ENCODE measurements at regions not wholly inside any gene's neighbourhood (a gene's known extent, or its start where the extent isn't known, plus 50 kb on each side); places are given as distances from the start of the nearest gene placed in this dataset.

DNA sequence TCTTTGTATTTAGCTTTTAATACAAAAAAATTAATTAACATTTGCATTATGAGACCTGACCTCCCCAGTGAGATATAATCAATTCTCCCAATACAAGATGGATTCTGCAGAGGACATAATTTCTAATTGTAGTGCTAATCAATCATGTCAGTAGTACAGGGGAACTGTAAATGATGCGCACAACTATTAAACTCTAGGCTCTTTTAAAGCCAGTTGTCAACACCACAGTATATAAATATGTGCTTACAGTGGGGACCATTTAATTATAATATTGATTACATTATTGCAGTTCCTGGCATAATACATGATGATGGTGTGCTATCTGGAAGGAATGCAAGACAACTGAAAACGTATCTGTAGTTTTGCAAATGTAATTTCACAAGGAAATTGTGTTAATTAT is 285.6 kb upstream of the EPHA4 start (continued):
- TF ChIP-seq, protein P1, sequence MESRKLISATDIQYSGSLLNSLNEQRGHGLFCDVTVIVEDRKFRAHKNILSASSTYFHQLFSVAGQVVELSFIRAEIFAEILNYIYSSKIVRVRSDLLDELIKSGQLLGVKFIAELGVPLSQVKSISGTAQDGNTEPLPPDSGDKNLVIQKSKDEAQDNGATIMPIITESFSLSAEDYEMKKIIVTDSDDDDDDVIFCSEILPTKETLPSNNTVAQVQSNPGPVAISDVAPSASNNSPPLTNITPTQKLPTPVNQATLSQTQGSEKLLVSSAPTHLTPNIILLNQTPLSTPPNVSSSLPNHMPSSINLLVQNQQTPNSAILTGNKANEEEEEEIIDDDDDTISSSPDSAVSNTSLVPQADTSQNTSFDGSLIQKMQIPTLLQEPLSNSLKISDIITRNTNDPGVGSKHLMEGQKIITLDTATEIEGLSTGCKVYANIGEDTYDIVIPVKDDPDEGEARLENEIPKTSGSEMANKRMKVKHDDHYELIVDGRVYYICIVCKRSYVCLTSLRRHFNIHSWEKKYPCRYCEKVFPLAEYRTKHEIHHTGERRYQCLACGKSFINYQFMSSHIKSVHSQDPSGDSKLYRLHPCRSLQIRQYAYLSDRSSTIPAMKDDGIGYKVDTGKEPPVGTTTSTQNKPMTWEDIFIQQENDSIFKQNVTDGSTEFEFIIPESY (IDR thresholded peaks at IDR 0.05; ENCODE audit: extremely low read depth, insufficient replicate concordance, low read length) = no peak
- TF ChIP-seq CBX3 (IDR thresholded peaks at IDR 0.05; ENCODE audit: low read depth) = no peak
- no peak for TF ChIP-seq SRF (IDR thresholded peaks at IDR 0.05; ENCODE audit: low read depth)
- no peak for TF ChIP-seq ELF1 (IDR thresholded peaks at IDR 0.05; ENCODE audit: borderline replicate concordance, low read depth)
- no peak for TF ChIP-seq FOSL1 (IDR thresholded peaks at IDR 0.05; ENCODE audit: low read depth)
- no peak for TF ChIP-seq EGR1 (IDR thresholded peaks at IDR 0.05; ENCODE audit: low read depth)
- TF ChIP-seq SIN3A (IDR thresholded peaks at IDR 0.05; ENCODE audit: low read depth) = no peak

- BruUV-seq (replicated peaks) = no TSS peak
- Histone ChIP-seq H4K20me1 (ENCODE audit: insufficient read depth) (no peaks in the 10 kb centered on the region), H3K4me1 (ENCODE audit: control insufficient read depth in 1 of 2, insufficient read depth in 2 of 2, low read length in 2 of 2) (no peaks in the 10 kb centered on the region), H3K27me3 (ENCODE audit: insufficient read depth, low read length) (peaks cover 8% of the 10 kb centered on the region; the same call in 1 of the 2 replicates), H3K9me2 (ENCODE audit: insufficient read depth) (no peaks in the 10 kb centered on the region), H3K9me3 (ENCODE audit: control insufficient read depth in 1 of 2, insufficient read depth in 1 of 2, low read depth in 1 of 2, low read length in 2 of 2) (no peaks in the 10 kb centered on the region), H3K27ac (ENCODE audit: low read depth, low read length) (no peak overlapping the region), H3K4me2 (ENCODE audit: low read length) (no peak overlapping the region), H3K79me2 (ENCODE audit: insufficient read depth, low read length) (no peaks in the 10 kb centered on the region), H3K9ac (ENCODE audit: low read length) (no peak overlapping the region), H2AFZ (ENCODE audit: low read depth, low read length, poor library complexity, severe bottlenecking) (no peak overlapping the region), H3K36me3 (ENCODE audit: control insufficient read depth in 1 of 2, insufficient read depth in 2 of 2, low read length in 2 of 2) (no peaks in the 10 kb centered on the region), H3K4me3 (replicated peaks in 1 of 2; ENCODE audit: low read depth in 1 of 2, low read length in 2 of 2) (no peak overlapping the region)
- ChIA-PET CTCF (no interaction called here), POLR2A (no interaction called here), RAD21 (ENCODE audit: low non-redundant PET in 1 of 2, low total read pairs in 2 of 2, uncharacterized antibody in 2 of 2, unreplicated experiment in 2 of 2) (no interaction called here)
- intact Hi-C loops (cut with micrococcal nuclease) = no loop called here
- ATAC-seq (no peak), DNase-seq (ENCODE audit: low read depth, low spot score) (no peak)
- TF ChIP-seq POLR2AphosphoS5 (IDR thresholded peaks at IDR 0.05; ENCODE audit: low read depth, low read length) (no peak), CEBPB (IDR thresholded peaks at IDR 0.05; ENCODE audit: low read depth) (no peak), REST (IDR thresholded peaks at IDR 0.05; ENCODE audit: low read depth) (no peak), ZFX (IDR thresholded peaks at IDR 0.05) (no peak), ELF1 (IDR thresholded peaks at IDR 0.05; ENCODE audit: borderline replicate concordance, low read depth) (no peak), JUND (IDR thresholded peaks at IDR 0.05) (no peak), ZNF274 (IDR thresholded peaks at IDR 0.05; ENCODE audit: low read depth, low read length) (no peak), YY1 (IDR thresholded peaks at IDR 0.05; ENCODE audit: extremely low read depth, insufficient replicate concordance, low read depth, low read length) (no peak), EGR1 (IDR thresholded peaks at IDR 0.05; ENCODE audit: low read depth) (no peak), EZH2 (IDR thresholded peaks at IDR 0.05) (no peak), SIN3A (IDR thresholded peaks at IDR 0.05; ENCODE audit: low read depth) (no peak), ATF3 (IDR thresholded peaks at IDR 0.05) (no peak)
- TF ChIP-seq, protein P2, sequence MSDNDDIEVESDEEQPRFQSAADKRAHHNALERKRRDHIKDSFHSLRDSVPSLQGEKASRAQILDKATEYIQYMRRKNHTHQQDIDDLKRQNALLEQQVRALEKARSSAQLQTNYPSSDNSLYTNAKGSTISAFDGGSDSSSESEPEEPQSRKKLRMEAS (IDR thresholded peaks at IDR 0.05) = no peak
- TF ChIP-seq, protein P1 (IDR thresholded peaks at IDR 0.05; ENCODE audit: extremely low read depth, insufficient replicate concordance, low read length) = no peak
Measured at GRCh38 chr2:221853297-221853696, 281.2 kb upstream of the EPHA4 start.

All from HCT116 (cell line).